GM12892 (cell line): ENCODE measurements at regions not wholly inside any gene's neighbourhood (a gene's known extent, or its start where the extent isn't known, plus 50 kb on each side); places are given as distances from the start of the nearest gene placed in this dataset.

Source experiments
- POLR2A ChIP-seq: IDR thresholded peaks from 2 replicates; pipeline ENCODE4 v1.6.1; 2011; ENCODE audit warnings: low read depth, low read length, control low read depth
- POLR2AphosphoS5 ChIP-seq: IDR thresholded peaks from 2 replicates; pipeline ENCODE4 v1.6.1; 2011; ENCODE audit warnings: low read depth, low read length, control low read depth

DNA sequence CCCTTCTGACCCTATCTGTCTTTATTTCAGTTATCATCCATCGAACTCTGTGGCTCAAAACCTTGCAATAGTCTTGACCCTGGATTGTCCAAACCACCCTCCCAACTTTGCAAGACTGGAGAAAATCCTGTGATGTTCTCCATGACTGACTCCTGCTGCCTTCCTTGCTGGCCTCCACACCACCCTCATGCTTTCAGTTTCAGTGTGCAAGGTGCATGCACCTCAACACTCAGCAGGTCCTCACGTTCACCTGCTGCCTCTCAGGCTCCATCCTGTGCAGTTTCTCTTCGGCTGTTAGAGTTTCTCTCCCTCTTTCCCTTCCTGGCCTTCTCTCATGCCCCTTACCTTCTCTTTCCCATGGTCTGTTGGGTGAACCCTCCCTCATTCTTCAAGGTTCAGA is 59.4 kb upstream of the ASIC2 start:
- TF ChIP-seq POLR2AphosphoS5 (no peak), POLR2A (no peak)
